KBM-7 (cell line): ENCODE measurements at regions not wholly inside any gene's neighbourhood (a gene's known extent, or its start where the extent isn't known, plus 50 kb on each side); places are given as distances from the start of the nearest gene placed in this dataset.

ENCODE experiments used
- DNase-seq: peaks from one replicate; pipeline ENCODE4 v3.0.0-alpha.2; 2015
- in situ Hi-C: fragments of 300-500 bp; cut with MboI; formaldehyde crosslinking; loops from 2 replicates; pipeline ENCODE4 v1.14.3; 2020; ENCODE audit warnings: low sequenced_read_pairs, low pct_unique_long_range_greater_than_20kb, mixed read lengths

DNA sequence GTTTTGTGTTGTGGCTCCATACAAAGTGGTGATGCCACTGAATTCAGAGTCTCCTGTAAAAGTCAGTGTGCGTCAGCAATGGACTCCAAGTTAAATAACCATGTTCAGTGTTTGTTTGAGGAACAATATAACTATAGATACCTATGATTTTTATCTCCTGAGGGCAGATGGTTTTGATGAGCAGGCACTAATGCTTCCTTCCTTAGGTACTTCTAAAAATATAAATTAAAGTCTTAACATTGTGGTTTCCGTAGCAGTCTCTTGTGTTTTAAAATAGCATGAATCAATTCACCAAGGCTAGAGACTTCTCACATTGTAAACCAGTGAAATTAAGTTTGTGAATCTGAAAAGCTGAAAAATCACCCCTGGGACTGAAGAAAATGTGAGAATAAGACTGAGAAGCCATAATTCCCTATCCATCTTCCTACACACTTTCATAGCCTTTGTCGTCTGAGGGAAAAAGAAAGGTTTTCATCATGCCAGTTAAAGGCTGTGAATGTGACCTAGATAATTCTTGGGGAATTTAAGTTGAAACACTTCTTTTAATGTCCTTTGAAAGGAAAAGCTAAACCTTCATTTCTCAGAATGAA is 1502.9 kb downstream of the CDH11 start:
- in situ Hi-C loops, result no loop called here
- peak; percentile 5 for DNase-seq

- no peak for DNase-seq
Observed at GRCh38 chr16:63617990-63618763, 1503.7 kb downstream of the CDH11 start.

GRCh38 chr16:63617047-63617989 is 1504.5 kb downstream of the CDH11 start:
- in situ Hi-C loops, result no loop called here
- DNase-seq, result no peak

More at GRCh38 chr16:63617990-63618763, 1503.7 kb downstream of the CDH11 start:
- in situ Hi-C loops, result no loop called here

GRCh38 chr16:63614429-63614828 is 1507.4 kb downstream of the CDH11 start:
- no peak for DNase-seq
- in situ Hi-C loops, result no loop called here

DNA sequence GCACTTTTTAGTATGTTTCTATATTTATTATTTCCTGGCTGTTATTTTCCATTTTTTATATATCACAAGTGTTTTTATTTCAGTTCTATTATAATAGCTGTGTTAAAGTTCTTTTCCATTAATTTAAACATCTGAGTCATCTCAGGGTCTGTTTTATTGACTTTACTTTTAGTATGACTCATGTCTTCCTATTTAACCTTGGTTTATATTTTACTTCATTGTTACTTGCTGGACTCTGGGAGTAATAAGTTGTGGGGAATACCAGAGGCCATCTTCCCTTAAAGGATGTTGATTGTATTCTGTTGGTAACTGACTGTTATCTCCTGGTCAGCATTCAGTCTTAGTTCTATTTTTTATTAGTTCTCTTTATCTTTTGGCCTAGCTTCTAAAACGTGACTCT is 1508.2 kb downstream of the CDH11 start:
- DNase-seq, result no peak
- in situ Hi-C loops, result no loop called here

DNA sequence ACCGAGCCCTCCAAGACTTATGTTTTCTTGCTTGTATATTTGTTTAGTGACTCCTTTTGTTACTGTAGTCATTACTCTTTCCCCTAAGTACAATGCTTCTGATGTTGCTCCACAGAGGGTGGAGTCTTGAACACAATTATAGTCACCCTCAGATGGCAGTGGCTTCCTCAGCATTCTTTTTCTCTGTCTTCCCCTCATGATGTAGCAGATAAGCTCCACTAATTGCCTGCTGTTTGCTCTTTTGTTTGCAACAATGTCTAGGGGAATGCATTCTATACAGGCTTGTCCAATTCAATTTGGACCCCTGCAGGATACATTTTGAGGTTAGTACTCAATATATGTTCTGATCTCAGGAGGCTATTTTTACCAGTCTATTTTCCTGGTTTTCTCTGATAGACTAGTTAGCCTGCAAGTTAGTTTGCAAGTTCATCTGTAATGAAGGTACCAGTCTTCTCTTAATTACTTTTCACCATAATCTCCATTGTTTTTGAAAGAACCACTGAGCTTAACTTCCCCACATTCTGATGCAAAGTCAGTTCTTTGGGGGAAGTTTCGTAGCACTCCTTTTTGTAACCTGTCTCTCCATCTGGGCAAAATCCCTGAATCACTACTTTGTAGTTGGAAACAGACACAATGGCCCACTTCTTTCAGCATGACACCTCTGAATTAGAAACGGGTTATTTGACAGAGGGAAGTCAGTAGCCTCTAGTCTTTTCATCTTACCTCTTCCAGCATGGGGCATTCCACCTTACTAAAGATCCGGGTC is 1509.2 kb downstream of the CDH11 start:
- in situ Hi-C loops, result no loop called here
- no peak for DNase-seq

GRCh38 chr16:63606778-63607177 is 1515.1 kb downstream of the CDH11 start:
- no peak for DNase-seq
- in situ Hi-C loops, result no loop called here

- in situ Hi-C loops, result no loop called here
- no peak for DNase-seq
Observed at GRCh38 chr16:63602206-63602927, 1519.5 kb downstream of the CDH11 start.

- in situ Hi-C loops, result no loop called here
- DNase-seq, result no peak
Observed at GRCh38 chr16:63596716-63597115, 1525.1 kb downstream of the CDH11 start.

- in situ Hi-C loops, result no loop called here
Observed at GRCh38 chr16:63592852-63593251, 1529.0 kb downstream of the CDH11 start.

GRCh38 chr16:63581570-63581969 is 1540.3 kb downstream of the CDH11 start:
- in situ Hi-C loops, result no loop called here
- no peak for DNase-seq

More at GRCh38 chr16:63592852-63593251, 1529.0 kb downstream of the CDH11 start:
- DNase-seq, result no peak

- in situ Hi-C loops, result no loop called here
- no peak for DNase-seq
Observed at GRCh38 chr16:63578791-63579190, 1542.6 kb upstream of the CDH8 start.

DNA sequence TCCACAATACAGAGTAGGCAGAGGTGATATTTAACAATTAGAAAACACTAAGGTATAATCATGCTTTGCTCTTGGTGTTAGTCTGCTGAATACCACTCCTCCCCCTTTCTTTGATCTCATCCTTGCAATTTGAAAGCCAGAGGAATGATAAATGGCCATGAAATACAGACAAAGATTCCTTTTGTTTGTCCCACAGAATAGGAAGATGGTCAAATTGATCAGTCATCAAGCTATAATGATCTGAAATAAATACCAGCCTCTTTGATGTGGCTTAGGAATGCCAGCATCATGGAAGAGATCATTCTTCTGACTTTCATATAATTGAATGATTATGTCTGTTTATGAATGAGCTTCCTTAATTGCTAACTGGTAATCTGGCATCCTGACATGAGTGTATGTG is 1541.7 kb upstream of the CDH8 start:
- in situ Hi-C loops, result no loop called here
- no peak for DNase-seq

GRCh38 chr16:63575041-63575440 is 1538.8 kb upstream of the CDH8 start:
- in situ Hi-C loops, result no loop called here
- DNase-seq, result no peak

- in situ Hi-C loops, result no loop called here
- DNase-seq, result no peak
Observed at GRCh38 chr16:63568164-63568563, 1531.9 kb upstream of the CDH8 start.

DNA sequence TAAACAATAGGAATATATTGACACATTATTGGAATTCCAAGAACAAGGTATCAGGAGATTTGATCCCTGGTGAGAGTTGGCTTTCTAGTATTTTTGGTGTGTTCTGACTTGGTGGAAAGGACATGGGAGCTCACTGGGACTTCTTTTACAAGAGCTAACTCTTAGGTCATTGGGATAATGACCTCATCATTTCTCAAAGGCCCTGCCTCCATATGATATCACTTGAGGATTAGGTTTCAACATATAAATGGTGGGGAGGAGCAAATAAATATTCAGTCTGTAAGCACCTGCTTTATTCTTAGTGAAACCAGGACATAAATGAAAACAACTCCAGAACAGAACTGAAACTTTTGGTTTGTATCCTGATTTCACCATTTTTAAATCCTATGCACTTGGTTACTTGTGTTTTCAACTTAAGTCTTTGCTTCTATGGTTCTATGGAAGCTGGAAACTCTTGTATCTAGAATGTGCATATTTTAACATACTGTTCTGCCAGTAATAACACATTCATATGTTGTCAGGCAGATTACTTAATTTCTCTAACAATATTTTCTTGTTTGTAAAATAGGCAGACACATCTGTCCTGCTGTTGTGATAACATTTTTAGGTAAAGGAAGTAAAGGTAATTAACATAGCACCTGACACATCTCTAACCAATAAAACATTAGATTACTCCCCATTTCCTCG is 1527.7 kb upstream of the CDH8 start:
- DNase-seq, result no peak
- in situ Hi-C loops, result no loop called here

GRCh38 chr16:63553980-63554379 is 1517.7 kb upstream of the CDH8 start:
- in situ Hi-C loops, result no loop called here

DNA sequence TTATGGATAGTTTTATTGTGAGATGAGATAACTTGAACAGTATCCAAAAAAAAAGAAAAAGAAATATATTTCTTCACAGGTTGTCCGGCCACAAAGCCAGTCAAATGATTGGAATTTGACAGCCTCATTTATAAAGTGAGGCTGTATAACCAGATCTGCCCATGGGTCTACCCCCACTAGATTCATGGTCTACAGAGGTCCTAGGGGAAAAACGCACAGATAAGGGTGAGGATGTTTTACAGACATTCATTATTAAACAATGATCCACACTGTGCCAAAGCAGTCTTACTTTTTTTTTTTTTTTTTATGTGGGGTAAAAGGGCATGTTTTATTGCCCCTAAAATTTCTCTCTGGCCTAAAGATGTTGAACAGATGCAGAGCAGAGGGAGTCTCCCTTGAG is 1503.0 kb upstream of the CDH8 start:
- DNase-seq, result no peak
- in situ Hi-C loops, result no loop called here

More at GRCh38 chr16:63553980-63554379, 1517.7 kb upstream of the CDH8 start:
- DNase-seq, result no peak
